ENCODE measurements at regions not wholly inside any gene's neighbourhood (a gene's known extent, or its start where the extent isn't known, plus 50 kb on each side); places are given as distances from the start of the nearest gene placed in this dataset.
A peak's percentile ranks its signal among the peaks of the same experiment; 100 is the strongest.

DNA sequence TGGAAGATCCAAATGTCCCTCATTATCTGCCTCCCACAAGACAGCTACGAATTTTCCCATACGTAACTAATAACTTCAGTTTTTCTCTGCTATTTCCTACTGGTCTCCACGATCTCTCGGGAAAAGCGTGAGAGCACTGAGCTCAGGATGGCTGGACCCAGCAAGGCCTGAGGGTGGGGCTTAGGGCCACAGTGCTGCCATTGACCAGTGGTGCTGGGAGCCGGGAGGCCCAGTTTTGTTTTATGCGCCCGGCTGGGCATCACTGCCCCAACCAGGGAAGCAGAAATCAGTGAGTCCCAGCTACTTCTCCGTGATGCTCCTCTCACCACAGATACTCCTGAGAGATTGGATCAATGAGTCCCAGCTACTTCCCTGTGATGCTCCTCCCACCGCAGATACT is 238.4 kb downstream of the LY86 start:
- Histone ChIP-seq H3K9me2 (ENCODE audit: insufficient read depth) (peaks cover 6% of the 10 kb centered on the region), H3K27ac (ENCODE audit: low read depth) (no peak overlapping the region), H2AFZ (0 out of 2 replicates have a peak overlapping the region, but pooled peaks have one; percentile 32), H3K4me2 (no peak overlapping the region), H3K79me2 (replicated peaks; ENCODE audit: insufficient read depth) (no peaks in the 10 kb centered on the region), H3K4me3 (no peak overlapping the region), H4K20me1 (replicated peaks; ENCODE audit: insufficient read depth) (no peaks in the 10 kb centered on the region), H3K36me3 (ENCODE audit: insufficient read depth) (no peaks in the 10 kb centered on the region), H3K4me1 (ENCODE audit: insufficient read depth) (peaks cover 5% of the 10 kb centered on the region; the same call in 1 of the 2 replicates), H3F3A (replicated peaks; ENCODE audit: low read depth) (no peaks in the 10 kb centered on the region), H3K27me3 (ENCODE audit: insufficient read depth) (no peaks in the 10 kb centered on the region)
- TF ChIP-seq EZH2phosphoT487 (IDR thresholded peaks at IDR 0.05; ENCODE audit: unreplicated experiment): no peak
- TF ChIP-seq, protein P1, sequence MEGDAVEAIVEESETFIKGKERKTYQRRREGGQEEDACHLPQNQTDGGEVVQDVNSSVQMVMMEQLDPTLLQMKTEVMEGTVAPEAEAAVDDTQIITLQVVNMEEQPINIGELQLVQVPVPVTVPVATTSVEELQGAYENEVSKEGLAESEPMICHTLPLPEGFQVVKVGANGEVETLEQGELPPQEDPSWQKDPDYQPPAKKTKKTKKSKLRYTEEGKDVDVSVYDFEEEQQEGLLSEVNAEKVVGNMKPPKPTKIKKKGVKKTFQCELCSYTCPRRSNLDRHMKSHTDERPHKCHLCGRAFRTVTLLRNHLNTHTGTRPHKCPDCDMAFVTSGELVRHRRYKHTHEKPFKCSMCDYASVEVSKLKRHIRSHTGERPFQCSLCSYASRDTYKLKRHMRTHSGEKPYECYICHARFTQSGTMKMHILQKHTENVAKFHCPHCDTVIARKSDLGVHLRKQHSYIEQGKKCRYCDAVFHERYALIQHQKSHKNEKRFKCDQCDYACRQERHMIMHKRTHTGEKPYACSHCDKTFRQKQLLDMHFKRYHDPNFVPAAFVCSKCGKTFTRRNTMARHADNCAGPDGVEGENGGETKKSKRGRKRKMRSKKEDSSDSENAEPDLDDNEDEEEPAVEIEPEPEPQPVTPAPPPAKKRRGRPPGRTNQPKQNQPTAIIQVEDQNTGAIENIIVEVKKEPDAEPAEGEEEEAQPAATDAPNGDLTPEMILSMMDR (conservative IDR thresholded peaks at IDR 0.05; ENCODE audit: low read depth in 2 of 2): no peak
- TF ChIP-seq, protein P2, sequence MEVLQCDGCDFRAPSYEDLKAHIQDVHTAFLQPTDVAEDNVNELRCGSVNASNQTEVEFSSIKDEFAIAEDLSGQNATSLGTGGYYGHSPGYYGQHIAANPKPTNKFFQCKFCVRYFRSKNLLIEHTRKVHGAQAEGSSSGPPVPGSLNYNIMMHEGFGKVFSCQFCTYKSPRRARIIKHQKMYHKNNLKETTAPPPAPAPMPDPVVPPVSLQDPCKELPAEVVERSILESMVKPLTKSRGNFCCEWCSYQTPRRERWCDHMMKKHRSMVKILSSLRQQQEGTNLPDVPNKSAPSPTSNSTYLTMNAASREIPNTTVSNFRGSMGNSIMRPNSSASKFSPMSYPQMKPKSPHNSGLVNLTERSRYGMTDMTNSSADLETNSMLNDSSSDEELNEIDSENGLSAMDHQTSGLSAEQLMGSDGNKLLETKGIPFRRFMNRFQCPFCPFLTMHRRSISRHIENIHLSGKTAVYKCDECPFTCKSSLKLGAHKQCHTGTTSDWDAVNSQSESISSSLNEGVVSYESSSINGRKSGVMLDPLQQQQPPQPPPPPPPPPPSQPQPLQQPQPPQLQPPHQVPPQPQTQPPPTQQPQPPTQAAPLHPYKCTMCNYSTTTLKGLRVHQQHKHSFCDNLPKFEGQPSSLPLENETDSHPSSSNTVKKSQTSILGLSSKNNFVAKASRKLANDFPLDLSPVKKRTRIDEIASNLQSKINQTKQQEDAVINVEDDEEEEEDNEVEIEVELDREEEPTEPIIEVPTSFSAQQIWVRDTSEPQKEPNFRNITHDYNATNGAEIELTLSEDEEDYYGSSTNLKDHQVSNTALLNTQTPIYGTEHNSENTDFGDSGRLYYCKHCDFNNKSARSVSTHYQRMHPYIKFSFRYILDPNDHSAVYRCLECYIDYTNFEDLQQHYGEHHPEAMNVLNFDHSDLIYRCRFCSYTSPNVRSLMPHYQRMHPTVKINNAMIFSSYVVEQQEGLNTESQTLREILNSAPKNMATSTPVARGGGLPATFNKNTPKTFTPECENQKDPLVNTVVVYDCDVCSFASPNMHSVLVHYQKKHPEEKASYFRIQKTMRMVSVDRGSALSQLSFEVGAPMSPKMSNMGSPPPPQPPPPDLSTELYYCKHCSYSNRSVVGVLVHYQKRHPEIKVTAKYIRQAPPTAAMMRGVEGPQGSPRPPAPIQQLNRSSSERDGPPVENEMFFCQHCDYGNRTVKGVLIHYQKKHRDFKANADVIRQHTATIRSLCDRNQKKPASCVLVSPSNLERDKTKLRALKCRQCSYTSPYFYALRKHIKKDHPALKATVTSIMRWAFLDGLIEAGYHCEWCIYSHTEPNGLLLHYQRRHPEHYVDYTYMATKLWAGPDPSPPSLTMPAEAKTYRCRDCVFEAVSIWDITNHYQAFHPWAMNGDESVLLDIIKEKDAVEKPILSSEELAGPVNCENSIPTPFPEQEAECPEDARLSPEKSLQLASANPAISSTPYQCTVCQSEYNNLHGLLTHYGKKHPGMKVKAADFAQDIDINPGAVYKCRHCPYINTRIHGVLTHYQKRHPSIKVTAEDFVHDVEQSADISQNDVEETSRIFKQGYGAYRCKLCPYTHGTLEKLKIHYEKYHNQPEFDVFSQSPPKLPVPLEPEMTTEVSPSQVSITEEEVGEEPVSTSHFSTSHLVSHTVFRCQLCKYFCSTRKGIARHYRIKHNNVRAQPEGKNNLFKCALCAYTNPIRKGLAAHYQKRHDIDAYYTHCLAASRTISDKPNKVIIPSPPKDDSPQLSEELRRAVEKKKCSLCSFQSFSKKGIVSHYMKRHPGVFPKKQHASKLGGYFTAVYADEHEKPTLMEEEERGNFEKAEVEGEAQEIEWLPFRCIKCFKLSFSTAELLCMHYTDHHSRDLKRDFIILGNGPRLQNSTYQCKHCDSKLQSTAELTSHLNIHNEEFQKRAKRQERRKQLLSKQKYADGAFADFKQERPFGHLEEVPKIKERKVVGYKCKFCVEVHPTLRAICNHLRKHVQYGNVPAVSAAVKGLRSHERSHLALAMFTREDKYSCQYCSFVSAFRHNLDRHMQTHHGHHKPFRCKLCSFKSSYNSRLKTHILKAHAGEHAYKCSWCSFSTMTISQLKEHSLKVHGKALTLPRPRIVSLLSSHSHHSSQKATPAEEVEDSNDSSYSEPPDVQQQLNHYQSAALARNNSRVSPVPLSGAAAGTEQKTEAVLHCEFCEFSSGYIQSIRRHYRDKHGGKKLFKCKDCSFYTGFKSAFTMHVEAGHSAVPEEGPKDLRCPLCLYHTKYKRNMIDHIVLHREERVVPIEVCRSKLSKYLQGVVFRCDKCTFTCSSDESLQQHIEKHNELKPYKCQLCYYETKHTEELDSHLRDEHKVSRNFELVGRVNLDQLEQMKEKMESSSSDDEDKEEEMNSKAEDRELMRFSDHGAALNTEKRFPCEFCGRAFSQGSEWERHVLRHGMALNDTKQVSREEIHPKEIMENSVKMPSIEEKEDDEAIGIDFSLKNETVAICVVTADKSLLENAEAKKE (CRISPR knock-in tag; IDR thresholded peaks at IDR 0.05): no peak
- no peak for TF ChIP-seq JUNB (IDR thresholded peaks at IDR 0.05; ENCODE audit: unreplicated experiment)
- no peak for TF ChIP-seq NANOG (IDR thresholded peaks at IDR 0.05; ENCODE audit: borderline replicate concordance)
- no peak for TF ChIP-seq POLR2AphosphoS5 (IDR thresholded peaks at IDR 0.05; ENCODE audit: low read depth)
- TF ChIP-seq, protein P3, sequence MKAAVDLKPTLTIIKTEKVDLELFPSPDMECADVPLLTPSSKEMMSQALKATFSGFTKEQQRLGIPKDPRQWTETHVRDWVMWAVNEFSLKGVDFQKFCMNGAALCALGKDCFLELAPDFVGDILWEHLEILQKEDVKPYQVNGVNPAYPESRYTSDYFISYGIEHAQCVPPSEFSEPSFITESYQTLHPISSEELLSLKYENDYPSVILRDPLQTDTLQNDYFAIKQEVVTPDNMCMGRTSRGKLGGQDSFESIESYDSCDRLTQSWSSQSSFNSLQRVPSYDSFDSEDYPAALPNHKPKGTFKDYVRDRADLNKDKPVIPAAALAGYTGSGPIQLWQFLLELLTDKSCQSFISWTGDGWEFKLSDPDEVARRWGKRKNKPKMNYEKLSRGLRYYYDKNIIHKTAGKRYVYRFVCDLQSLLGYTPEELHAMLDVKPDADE (IDR thresholded peaks at IDR 0.05): no peak
- TF ChIP-seq CREB1 (CRISPR knock-in tag; IDR thresholded peaks at IDR 0.05; ENCODE audit: low read depth): no peak
- no peak for TF ChIP-seq EZH2 (IDR thresholded peaks at IDR 0.05; ENCODE audit: low read depth, unreplicated experiment)
- TF ChIP-seq, protein P4, sequence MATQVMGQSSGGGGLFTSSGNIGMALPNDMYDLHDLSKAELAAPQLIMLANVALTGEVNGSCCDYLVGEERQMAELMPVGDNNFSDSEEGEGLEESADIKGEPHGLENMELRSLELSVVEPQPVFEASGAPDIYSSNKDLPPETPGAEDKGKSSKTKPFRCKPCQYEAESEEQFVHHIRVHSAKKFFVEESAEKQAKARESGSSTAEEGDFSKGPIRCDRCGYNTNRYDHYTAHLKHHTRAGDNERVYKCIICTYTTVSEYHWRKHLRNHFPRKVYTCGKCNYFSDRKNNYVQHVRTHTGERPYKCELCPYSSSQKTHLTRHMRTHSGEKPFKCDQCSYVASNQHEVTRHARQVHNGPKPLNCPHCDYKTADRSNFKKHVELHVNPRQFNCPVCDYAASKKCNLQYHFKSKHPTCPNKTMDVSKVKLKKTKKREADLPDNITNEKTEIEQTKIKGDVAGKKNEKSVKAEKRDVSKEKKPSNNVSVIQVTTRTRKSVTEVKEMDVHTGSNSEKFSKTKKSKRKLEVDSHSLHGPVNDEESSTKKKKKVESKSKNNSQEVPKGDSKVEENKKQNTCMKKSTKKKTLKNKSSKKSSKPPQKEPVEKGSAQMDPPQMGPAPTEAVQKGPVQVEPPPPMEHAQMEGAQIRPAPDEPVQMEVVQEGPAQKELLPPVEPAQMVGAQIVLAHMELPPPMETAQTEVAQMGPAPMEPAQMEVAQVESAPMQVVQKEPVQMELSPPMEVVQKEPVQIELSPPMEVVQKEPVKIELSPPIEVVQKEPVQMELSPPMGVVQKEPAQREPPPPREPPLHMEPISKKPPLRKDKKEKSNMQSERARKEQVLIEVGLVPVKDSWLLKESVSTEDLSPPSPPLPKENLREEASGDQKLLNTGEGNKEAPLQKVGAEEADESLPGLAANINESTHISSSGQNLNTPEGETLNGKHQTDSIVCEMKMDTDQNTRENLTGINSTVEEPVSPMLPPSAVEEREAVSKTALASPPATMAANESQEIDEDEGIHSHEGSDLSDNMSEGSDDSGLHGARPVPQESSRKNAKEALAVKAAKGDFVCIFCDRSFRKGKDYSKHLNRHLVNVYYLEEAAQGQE (IDR thresholded peaks at IDR 0.05; ENCODE audit: unreplicated experiment): no peak
- no peak for TF ChIP-seq STAT1 (IDR thresholded peaks at IDR 0.05; ENCODE audit: unreplicated experiment)
- no peak for TF ChIP-seq ZNF114 (CRISPR knock-in tag; IDR thresholded peaks at IDR 0.05)
- no peak for TF ChIP-seq ZNF331 (CRISPR knock-in tag; IDR thresholded peaks at IDR 0.05; ENCODE audit: low read depth)
- no peak overlapping the region for H3K4me3 Mint-ChIP-seq
- ATAC-seq (no peak), DNase-seq (ENCODE audit: low spot score) (no peak)
- H3K36me3 Mint-ChIP-seq (ENCODE audit: low read depth): no peaks in the 10 kb centered on the region
- H3K27ac Mint-ChIP-seq: no peak overlapping the region
- peaks cover 20% of the 10 kb centered on the region for H3K4me1 Mint-ChIP-seq
- peaks cover 18% of the 10 kb centered on the region for H3K27me3 Mint-ChIP-seq (ENCODE audit: insufficient read depth, low read depth, poor library complexity)
- peaks cover 3% of the 10 kb centered on the region; the same call in 1 of the 3 replicates for H3K9me3 Mint-ChIP-seq
